ENCODE measurements at regions not wholly inside any gene's neighbourhood (a gene's known extent, or its start where the extent isn't known, plus 50 kb on each side); places are given as distances from the start of the nearest gene placed in this dataset.

GRCh38 chr7:85771516-85771915 lies 584.7 kb upstream of the SEMA3D start:
- DNase-seq (ENCODE audit: low spot score): no peak
- POLR2A ChIA-PET (ENCODE audit: low non-redundant PET): no interaction called here
- no peak for TF ChIP-seq CTCF (conservative IDR thresholded peaks at IDR 0.05; ENCODE audit: low read depth)
- no peak overlapping the region for H3K27ac ChIP-seq
- CTCF ChIA-PET: interaction anchor here (0.7 kb wide), 1 partner anchor 340 kb away, joined by 3 read pairs; no protein-coding TSS in a partner anchor

GRCh38 chr7:85770332-85770731 lies 583.5 kb upstream of the SEMA3D start:
- POLR2A ChIA-PET (ENCODE audit: low non-redundant PET): no interaction called here
- no peak for DNase-seq (ENCODE audit: low spot score)
- TF ChIP-seq CTCF (conservative IDR thresholded peaks at IDR 0.05; ENCODE audit: low read depth): no peak
- CTCF ChIA-PET: no interaction called here
- no peak overlapping the region for H3K27ac ChIP-seq

GRCh38 chr7:85765698-85766298 lies 578.9 kb upstream of the SEMA3D start:
- no peak for TF ChIP-seq CTCF (conservative IDR thresholded peaks at IDR 0.05; ENCODE audit: low read depth)
- no peak overlapping the region for H3K27ac ChIP-seq
- CTCF ChIA-PET: no interaction called here
- POLR2A ChIA-PET (ENCODE audit: low non-redundant PET): no interaction called here
- no peak for DNase-seq (ENCODE audit: low spot score)

GRCh38 chr7:85764034-85764433 lies 577.2 kb upstream of the SEMA3D start:
- H3K27ac ChIP-seq: no peak overlapping the region
- no peak for TF ChIP-seq CTCF (conservative IDR thresholded peaks at IDR 0.05; ENCODE audit: low read depth)
- ChIA-PET POLR2A (ENCODE audit: low non-redundant PET) (no interaction called here), CTCF (no interaction called here)
- DNase-seq (ENCODE audit: low spot score): no peak

GRCh38 chr7:85757348-85757747 lies 570.5 kb upstream of the SEMA3D start:
- POLR2A ChIA-PET (ENCODE audit: low non-redundant PET): no interaction called here
- H3K27ac ChIP-seq: no peak overlapping the region
- DNase-seq (ENCODE audit: low spot score): no peak
- TF ChIP-seq CTCF (conservative IDR thresholded peaks at IDR 0.05; ENCODE audit: low read depth): no peak
- CTCF ChIA-PET: no interaction called here

- ChIA-PET CTCF (interaction anchor here (0.6 to 0.8 kb wide), 3 partner anchors 186 to 726 kb away, joined by 3 to 6 read pairs (median 4); no protein-coding TSS in a partner anchor), POLR2A (ENCODE audit: low non-redundant PET) (no interaction called here)
- H3K27ac ChIP-seq: no peak overlapping the region
These were observed 563.6 kb upstream of the SEMA3D start for GRCh38 chr7:85750454-85750949.

More at GRCh38 chr7:85750454-85750949, 563.6 kb upstream of the SEMA3D start:
- peak; percentile 87 for TF ChIP-seq CTCF (conservative IDR thresholded peaks at IDR 0.05; ENCODE audit: low read depth)
- DNase-seq (ENCODE audit: low spot score): peak; percentile 24

Data from RWPE1 (cell line).